GM12873 (cell line): ENCODE measurements at regions not wholly inside any gene's neighbourhood (a gene's known extent, or its start where the extent isn't known, plus 50 kb on each side); places are given as distances from the start of the nearest gene placed in this dataset.

Source experiments
- CTCF ChIP-seq: IDR thresholded peaks from 2 replicates; pipeline ENCODE4 v1.5.1; 2012; ENCODE audit warnings: low read depth, mild to moderate bottlenecking, moderate library complexity, low read length, control low read depth; ENCODE audit not compliant: insufficient read depth; ENCODE audit errors: missing control alignments

- TF ChIP-seq CTCF, result no peak
Measured at GRCh38 chr1:245099401-245099800, 55.4 kb upstream of the KIF26B start.

GRCh38 chr1:245098924-245099323 lies 55.9 kb upstream of the KIF26B start:
- no peak for TF ChIP-seq CTCF

DNA sequence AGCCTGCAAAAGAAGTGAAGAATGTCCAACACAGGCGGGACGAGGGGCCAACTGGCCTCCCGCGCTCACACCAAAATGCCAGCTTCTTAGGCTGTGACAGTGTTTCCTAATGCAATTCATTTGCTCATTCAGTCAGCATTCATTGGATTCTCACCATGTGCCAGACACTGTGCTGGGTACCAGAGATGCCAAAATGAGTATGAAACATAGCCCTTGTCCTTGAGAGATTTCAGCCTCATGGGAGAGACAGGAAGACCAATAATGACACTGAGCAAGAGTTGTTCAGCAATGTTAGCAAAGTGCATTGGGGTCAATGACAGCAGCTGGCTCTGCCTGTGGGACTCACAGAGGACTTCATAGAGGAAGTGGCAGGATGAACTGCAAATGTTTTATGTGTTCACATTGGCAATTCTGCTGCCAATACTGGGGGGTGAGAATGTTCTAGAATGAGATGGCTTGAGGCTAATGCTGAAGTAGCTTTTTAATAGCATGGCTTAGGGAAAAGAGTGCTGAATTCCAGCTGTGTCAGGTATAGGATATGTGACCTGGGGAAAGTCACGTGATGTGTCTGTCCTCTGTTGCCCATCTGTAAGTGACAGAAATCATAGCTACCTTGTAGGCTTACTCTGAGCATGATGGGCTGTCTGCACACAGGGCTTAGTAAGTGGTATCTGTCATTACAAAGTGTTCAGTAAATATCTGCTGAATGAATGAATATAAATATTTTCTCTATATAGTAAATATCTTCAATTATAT lies 58.3 kb upstream of the KIF26B start:
- TF ChIP-seq CTCF, result no peak

GRCh38 chr1:245095903-245096302 lies 58.9 kb upstream of the KIF26B start:
- TF ChIP-seq CTCF, result no peak

- no peak for TF ChIP-seq CTCF
Measured at GRCh38 chr1:245094954-245095353, 59.8 kb upstream of the KIF26B start.

DNA sequence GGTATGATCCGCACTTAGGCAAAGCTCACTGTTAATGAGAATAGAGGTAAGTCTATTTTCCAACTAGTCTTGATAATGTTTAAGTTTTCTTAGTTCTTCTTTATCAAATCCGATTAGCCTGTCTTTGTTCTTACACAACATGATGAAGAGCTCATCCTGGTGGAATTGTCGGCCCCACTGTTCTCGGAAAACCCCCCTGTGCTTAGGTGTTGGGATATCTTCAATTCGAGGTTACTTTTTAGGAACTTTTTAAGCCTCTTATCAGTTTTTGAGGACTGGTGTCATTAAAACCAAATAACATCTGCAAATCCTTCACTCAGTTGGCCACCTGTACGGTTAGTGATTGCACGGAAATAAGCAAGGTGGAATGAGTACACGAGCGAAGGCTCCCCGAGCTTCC lies 60.7 kb upstream of the KIF26B start:
- TF ChIP-seq CTCF, result no peak

GRCh38 chr1:245092638-245092976 lies 62.2 kb upstream of the KIF26B start:
- no peak for TF ChIP-seq CTCF
